Fibroblast of lung (primary cell): ENCODE measurements at regions not wholly inside any gene's neighbourhood (a gene's known extent, or its start where the extent isn't known, plus 50 kb on each side); places are given as distances from the start of the nearest gene placed in this dataset.

Source experiments
- DNase-seq, 2 donors: peaks; one replicate each; pipeline versions ENCODE4 v3.0.0 to v3.0.0-alpha.2; 2010; ENCODE audit warnings: low read depth in 2 of 2
- H2AFZ ChIP-seq: 2 replicates; pipeline ENCODE4 v1.5.1; 2012; ENCODE audit warnings: low read length, control low read depth, inconsistent platforms
- H3K27ac ChIP-seq: 2 replicates; pipeline ENCODE4 v1.5.1; 2011; ENCODE audit warnings: low read length, control low read depth; ENCODE audit not compliant: insufficient read depth
- H3K27me3 ChIP-seq: 2 replicates; pipeline ENCODE4 v1.5.1; 2011; ENCODE audit warnings: mild to moderate bottlenecking, low read length; ENCODE audit not compliant: control insufficient read depth, insufficient read depth
- H3K36me3 ChIP-seq: 2 replicates; pipeline ENCODE4 v1.5.1; 2011; ENCODE audit warnings: low read length; ENCODE audit not compliant: control insufficient read depth, insufficient read depth
- H3K4me1 ChIP-seq: 2 replicates; pipeline ENCODE4 v1.5.1; 2011; ENCODE audit warnings: low read length; ENCODE audit not compliant: control insufficient read depth, insufficient read depth; ENCODE audit errors: extremely low read depth
- H3K4me2 ChIP-seq: 2 replicates; pipeline ENCODE4 v1.5.1; 2011; ENCODE audit warnings: low read length, control low read depth; ENCODE audit not compliant: insufficient read depth; ENCODE audit errors: extremely low read depth
- H3K4me3 ChIP-seq, 4 experiments: fragments of 200-600 bp in 1 of 4; sonication (generic) in 1 of 4; replicated peaks in 1 of 4; 2 replicates each; pipeline ENCODE4 v1.5.1; 2011 to 2016; ENCODE audit warnings: low read length in 4 of 4, low read depth in 3 of 4, mild to moderate bottlenecking in 3 of 4, control low read depth in 2 of 4, inconsistent platforms in 1 of 4, mixed read lengths in 1 of 4; ENCODE audit not compliant: insufficient read depth in 1 of 4; ENCODE audit errors: control extremely low read depth in 1 of 4
- H3K79me2 ChIP-seq: 2 replicates; pipeline ENCODE4 v1.5.1; 2012; ENCODE audit warnings: mild to moderate bottlenecking, low read length, inconsistent platforms; ENCODE audit not compliant: control insufficient read depth, insufficient read depth
- H3K9ac ChIP-seq: 2 replicates; pipeline ENCODE4 v1.5.1; 2011; ENCODE audit warnings: mild to moderate bottlenecking, low read length, control low read depth; ENCODE audit not compliant: insufficient read depth
- H3K9me3 ChIP-seq: 2 replicates; pipeline ENCODE4 v1.5.1; 2012; ENCODE audit warnings: low read depth, low read length; ENCODE audit not compliant: control insufficient read depth, insufficient read depth
- H4K20me1 ChIP-seq: 2 replicates; pipeline ENCODE4 v1.5.1; 2011; ENCODE audit warnings: low read length; ENCODE audit not compliant: control insufficient read depth, insufficient read depth; ENCODE audit errors: extremely low read depth
- CTCF ChIP-seq, 2 donors: IDR thresholded peaks in 1 of 2; conservative IDR thresholded peaks in 1 of 2; 1 replicate in 1 of 2; 2 replicates in 1 of 2; pipeline ENCODE4 v1.5.1; 2011 to 2012; ENCODE audit warnings: low read length in 2 of 2, control low read depth in 1 of 2, inconsistent platforms in 1 of 2, low read depth in 1 of 2, mild to moderate bottlenecking in 1 of 2
- EZH2 ChIP-seq: IDR thresholded peaks from 2 replicates; pipeline ENCODE4 v1.5.1; 2012; ENCODE audit warnings: low read length, control low read depth, mild to moderate bottlenecking; ENCODE audit errors: missing control alignments

GRCh38 chr20:24797745-24798655 lies 151.1 kb upstream of the CST7 start:
- Histone ChIP-seq H3K4me2 (no peak overlapping the region), H2AFZ (no peak overlapping the region), H3K4me3 (no peak overlapping the region), H3K36me3 (no peaks in the 10 kb centered on the region), H3K27me3 (no peaks in the 10 kb centered on the region), H3K9me3 (no peaks in the 10 kb centered on the region), H3K79me2 (no peaks in the 10 kb centered on the region), H3K27ac (no peak overlapping the region), H4K20me1 (no peaks in the 10 kb centered on the region), H3K9ac (no peak overlapping the region), H3K4me1 (no peaks in the 10 kb centered on the region)
- TF ChIP-seq CTCF (conservative IDR thresholded peaks at IDR 0.05 in 1 of 2, IDR thresholded peaks at IDR 0.05 in 1 of 2; ENCODE audit: low read depth in 1 of 2, low read length in 2 of 2) (no peak), EZH2 (no peak)
- no peak for DNase-seq

GRCh38 chr20:24798930-24799705 lies 150.0 kb upstream of the CST7 start:
- H3K4me1 ChIP-seq: no peaks in the 10 kb centered on the region

More at GRCh38 chr20:24798930-24799705, 150.0 kb upstream of the CST7 start:
- peak in 1 of 2 donors; percentile 81 for DNase-seq
- H3K79me2 ChIP-seq: no peaks in the 10 kb centered on the region
- no peak overlapping the region for H3K27ac ChIP-seq
- H4K20me1 ChIP-seq: no peaks in the 10 kb centered on the region
- no peaks in the 10 kb centered on the region for H3K36me3 ChIP-seq
- no peak for TF ChIP-seq EZH2
- no peak for TF ChIP-seq CTCF (conservative IDR thresholded peaks at IDR 0.05 in 1 of 2, IDR thresholded peaks at IDR 0.05 in 1 of 2; ENCODE audit: low read depth in 1 of 2, low read length in 2 of 2)
- H3K27me3 ChIP-seq: no peaks in the 10 kb centered on the region
- no peak overlapping the region for H3K9ac ChIP-seq
- no peaks in the 10 kb centered on the region for H3K9me3 ChIP-seq
- no peak overlapping the region for H2AFZ ChIP-seq
- H3K4me2 ChIP-seq: no peak overlapping the region
- H3K4me3 ChIP-seq: no peak overlapping the region
